ENCODE measurements at regions not wholly inside any gene's neighbourhood (a gene's known extent, or its start where the extent isn't known, plus 50 kb on each side); places are given as distances from the start of the nearest gene placed in this dataset.

- DNase-seq = no peak
Observed at GRCh38 chr4:126264839-126265238, 950.1 kb downstream of the FAT4 start.

- DNase-seq = no peak
Observed at GRCh38 chr4:126265888-126266287, 951.1 kb downstream of the FAT4 start.

DNA sequence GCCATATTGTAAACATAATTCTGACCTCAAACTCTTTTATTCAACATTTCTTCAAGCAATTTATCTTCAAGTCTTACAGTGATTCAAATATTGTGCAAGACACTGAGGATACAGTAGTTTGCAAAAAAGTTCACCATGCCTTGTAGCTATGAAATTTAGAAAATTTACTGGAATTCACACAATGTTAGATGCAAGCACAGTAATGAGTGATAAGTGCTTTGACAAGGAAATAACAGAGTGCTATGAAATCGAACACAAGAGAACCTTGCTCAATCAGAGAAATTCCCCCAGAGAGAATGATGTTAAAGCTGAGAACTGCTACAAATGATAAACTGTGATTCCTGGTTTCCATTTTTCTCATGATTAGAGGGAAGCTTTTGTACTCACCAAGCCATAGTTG is 952.9 kb downstream of the FAT4 start:
- DNase-seq = no peak

- no peak for DNase-seq
Observed at GRCh38 chr4:126268106-126268505, 953.4 kb downstream of the FAT4 start.

DNA sequence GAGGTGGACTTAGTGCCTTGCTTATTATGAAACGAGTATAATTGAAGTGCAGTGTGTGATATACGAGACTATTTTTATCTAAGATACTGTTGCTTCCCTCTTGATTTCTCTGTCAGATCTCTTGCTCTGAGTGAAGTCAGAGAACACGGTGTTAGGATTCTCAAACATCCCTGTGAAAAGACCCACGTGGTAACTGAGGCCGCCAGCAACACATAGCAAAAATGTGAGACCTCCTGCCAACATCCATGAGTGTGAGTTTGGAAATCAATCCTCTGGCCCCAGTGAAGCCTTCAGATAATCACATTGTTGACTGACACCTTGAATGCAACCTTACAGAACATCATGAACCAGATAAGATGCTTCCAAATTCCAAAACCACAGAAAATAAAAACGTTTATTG is 954.4 kb downstream of the FAT4 start:
- DNase-seq = no peak

DNA sequence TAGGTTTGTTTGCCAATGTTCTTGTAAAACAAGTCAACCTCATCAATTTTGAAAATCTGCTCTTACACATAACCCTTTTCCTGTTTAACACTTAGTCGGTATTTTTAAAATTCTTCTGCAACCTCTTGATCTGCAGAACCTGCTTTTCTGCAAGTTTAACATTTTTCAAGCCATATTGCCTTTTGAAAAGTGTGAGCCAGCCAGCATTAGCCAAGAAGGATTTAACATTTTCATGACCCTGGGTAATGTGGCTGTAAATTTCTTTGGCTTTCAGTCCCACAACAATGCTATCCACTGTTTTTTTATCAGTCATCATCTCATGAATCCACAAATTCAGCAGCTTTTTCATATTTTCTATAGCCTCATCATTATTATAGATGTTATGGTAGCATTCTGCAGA is 956.5 kb downstream of the FAT4 start:
- DNase-seq = no peak

DNA sequence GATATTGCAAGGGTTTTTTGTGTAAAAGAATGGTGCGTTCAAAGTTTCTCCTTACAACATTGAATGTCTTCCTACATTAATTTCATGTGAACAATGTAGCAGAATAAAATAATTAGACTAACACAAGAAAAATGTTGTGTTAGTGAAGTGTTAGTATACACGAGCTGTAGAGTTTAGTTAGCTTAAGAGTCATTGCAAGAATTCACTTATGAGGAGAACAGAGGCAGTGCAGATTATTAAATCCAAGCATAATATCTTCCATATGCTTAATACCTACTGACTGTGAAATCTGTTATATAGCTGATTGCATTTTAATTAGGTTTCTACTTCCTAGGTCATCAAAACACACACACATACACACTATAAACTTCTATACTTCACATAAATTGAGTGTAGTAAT is 959.0 kb downstream of the FAT4 start:
- no peak for DNase-seq

- DNase-seq = no peak
Observed at GRCh38 chr4:126291886-126292285, 977.1 kb downstream of the FAT4 start.

- DNase-seq = no peak
Observed at GRCh38 chr4:126298271-126298670, 983.5 kb downstream of the FAT4 start.

- DNase-seq = no peak
Observed at GRCh38 chr4:126306152-126306869, 991.6 kb downstream of the FAT4 start.

- DNase-seq = no peak
Observed at GRCh38 chr4:126318376-126318775, 1003.6 kb downstream of the FAT4 start.

- no peak for DNase-seq
Observed at GRCh38 chr4:126328914-126329313, 1014.2 kb downstream of the FAT4 start.

DNA sequence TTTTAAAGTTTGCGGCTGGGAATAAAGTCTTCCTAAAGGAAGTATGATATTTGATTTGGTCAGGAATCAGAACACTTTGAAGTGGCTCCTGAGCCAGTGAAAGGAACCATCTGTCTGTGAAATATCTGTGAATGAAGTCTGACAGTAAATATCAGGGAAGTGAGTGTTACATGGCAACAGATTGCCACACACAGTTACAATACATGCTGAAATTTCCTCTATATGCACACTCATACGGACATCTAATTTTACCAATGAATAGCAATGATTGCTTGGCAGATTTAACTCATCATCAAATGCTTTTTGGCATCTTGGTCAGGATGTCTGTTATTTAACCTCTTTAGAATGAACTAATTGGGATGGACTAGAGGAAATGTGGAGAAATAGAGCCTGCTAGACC is 1023.8 kb downstream of the FAT4 start:
- DNase-seq = no peak

DNA sequence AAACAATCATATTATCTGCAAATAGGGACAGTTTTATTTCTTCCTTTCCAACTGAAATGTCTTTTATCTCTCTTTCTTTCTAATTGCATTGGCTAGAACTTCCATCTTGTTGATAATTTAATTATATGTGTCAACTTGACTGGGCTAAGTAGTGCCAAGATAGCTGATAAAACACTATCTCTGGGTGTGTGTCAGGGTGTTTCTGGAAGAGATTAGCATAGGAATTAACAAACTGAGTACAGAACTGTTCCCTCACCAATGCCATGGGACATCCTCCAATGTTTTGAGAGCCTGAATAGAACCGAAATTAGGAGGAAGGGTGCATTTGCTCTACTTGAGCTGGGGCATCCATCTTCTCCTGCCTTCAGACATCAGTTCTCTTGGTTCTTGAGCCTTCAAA is 1027.2 kb downstream of the FAT4 start:
- no peak for DNase-seq

- DNase-seq = no peak
Observed at GRCh38 chr4:126344472-126344871, 1029.7 kb downstream of the FAT4 start.

DNA sequence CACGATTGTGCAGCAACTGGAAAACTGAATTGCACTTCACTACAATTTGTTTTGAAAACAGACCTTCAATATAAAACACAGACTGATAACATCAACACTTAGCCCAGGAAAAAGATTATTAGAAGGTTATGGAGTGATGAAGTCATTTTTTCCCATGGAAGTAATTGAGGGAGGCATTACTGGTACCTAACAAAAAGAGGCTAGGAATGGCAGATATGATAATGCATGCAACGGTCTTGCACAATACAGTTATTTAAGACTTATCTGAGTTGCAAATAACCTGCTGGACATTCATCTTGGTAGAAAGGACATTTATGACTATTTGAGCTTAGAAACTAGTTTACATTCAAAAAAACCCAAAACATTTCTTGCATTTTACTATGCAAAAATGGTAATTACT is 1031.9 kb downstream of the FAT4 start:
- peak in 1 of 2 experiments; percentile 0 for DNase-seq

- DNase-seq = no peak
Observed at GRCh38 chr4:126354784-126355183, 1040.0 kb downstream of the FAT4 start.

GRCh38 chr4:126358041-126358440 is 1043.3 kb downstream of the FAT4 start:
- DNase-seq = no peak

DNA sequence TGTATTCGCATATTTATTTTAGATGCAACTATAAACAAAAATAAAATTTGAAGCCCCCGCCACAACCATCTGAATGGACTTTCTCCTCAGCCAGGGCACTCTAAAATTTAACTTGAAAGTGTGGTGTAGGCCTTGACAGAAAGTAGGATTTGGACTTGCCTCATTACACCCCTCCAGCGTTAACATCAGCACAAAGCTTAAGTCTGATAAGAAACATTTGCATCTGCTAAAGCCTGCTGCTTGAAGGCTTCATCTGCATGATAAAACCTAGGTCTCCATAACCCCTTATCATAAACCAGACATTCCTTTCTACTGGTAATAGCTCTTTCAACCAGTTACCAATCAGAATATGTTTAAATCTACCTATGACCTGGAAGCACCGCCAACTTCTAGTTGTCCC is 1046.5 kb downstream of the FAT4 start:
- DNase-seq = no peak

DNA sequence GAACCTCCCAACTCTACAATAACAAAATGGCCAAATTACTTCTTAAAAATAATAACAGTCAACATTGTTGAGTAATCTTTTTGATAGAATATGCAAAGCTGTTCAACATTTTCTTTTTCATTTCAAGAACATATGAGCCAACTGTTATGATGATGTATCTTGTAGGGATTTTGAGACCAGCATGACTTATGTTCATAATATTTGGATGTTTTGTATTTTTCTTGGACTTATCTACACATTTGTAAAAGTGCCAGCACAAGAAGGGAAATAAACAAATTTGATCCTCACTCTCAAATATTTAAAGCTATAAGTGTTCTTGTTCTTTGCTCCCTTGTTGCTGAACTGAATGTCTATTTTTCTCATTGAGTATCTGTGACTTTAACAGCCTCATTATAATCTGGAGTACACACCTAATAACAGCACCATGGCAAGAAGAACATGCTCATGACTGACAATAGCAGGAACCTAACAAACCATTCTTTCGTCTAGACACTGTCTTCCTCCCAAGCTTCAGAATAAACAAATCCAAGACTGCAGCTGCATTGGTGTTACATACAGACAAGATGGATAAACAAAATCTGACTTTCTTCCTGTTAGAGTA is 1049.7 kb downstream of the FAT4 start:
- no peak for DNase-seq

- DNase-seq = no peak
Observed at GRCh38 chr4:126369076-126369475, 1054.3 kb downstream of the FAT4 start.

GRCh38 chr4:126372634-126373033 is 1057.9 kb downstream of the FAT4 start:
- DNase-seq = no peak

GRCh38 chr4:126375462-126376054 is 1060.8 kb downstream of the FAT4 start:
- no peak for DNase-seq

- no peak for DNase-seq
Observed at GRCh38 chr4:126385954-126386353, 1071.2 kb downstream of the FAT4 start.

GRCh38 chr4:126386512-126386911 is 1071.8 kb downstream of the FAT4 start:
- no peak for DNase-seq
